ENCODE measurements at regions not wholly inside any gene's neighbourhood (a gene's known extent, or its start where the extent isn't known, plus 50 kb on each side); places are given as distances from the start of the nearest gene placed in this dataset.

- H3K27ac ChIP-seq (ENCODE audit: low read length): no peak overlapping the region
- H3K27me3 ChIP-seq (ENCODE audit: control insufficient read depth, insufficient read depth, low read length): no peaks in the 10 kb centered on the region
- no peak overlapping the region for H3K4me3 ChIP-seq (ENCODE audit: low read length)
- H3K9me3 ChIP-seq (ENCODE audit: control insufficient read depth, low read depth, low read length): no peaks in the 10 kb centered on the region
- no peak overlapping the region for H3K9ac ChIP-seq (ENCODE audit: low read length)
- H3K4me1 ChIP-seq (ENCODE audit: control insufficient read depth, low read depth, low read length): no peaks in the 10 kb centered on the region
- H3K36me3 ChIP-seq (ENCODE audit: control insufficient read depth, low read depth, low read length): no peaks in the 10 kb centered on the region
These were observed 694.9 kb downstream of the BCL11A start for GRCh38 chr2:59858540-59858939.

- no peaks in the 10 kb centered on the region for H3K27me3 ChIP-seq (ENCODE audit: control insufficient read depth, insufficient read depth, low read length)
- no peak overlapping the region for H3K27ac ChIP-seq (ENCODE audit: low read length)
- H3K4me3 ChIP-seq (ENCODE audit: low read length): no peak overlapping the region
- no peaks in the 10 kb centered on the region for H3K4me1 ChIP-seq (ENCODE audit: control insufficient read depth, low read depth, low read length)
- H3K9ac ChIP-seq (ENCODE audit: low read length): no peak overlapping the region
- H3K9me3 ChIP-seq (ENCODE audit: control insufficient read depth, low read depth, low read length): no peaks in the 10 kb centered on the region
- no peaks in the 10 kb centered on the region for H3K36me3 ChIP-seq (ENCODE audit: control insufficient read depth, low read depth, low read length)
These were observed 696.3 kb downstream of the BCL11A start for GRCh38 chr2:59857109-59857508.

GRCh38 chr2:59856391-59856790 lies 697.1 kb downstream of the BCL11A start:
- Histone ChIP-seq H3K36me3 (ENCODE audit: control insufficient read depth, low read depth, low read length) (no peaks in the 10 kb centered on the region), H3K27ac (ENCODE audit: low read length) (no peak overlapping the region), H3K4me1 (ENCODE audit: control insufficient read depth, low read depth, low read length) (no peaks in the 10 kb centered on the region)

GRCh38 chr2:59853032-59853431 lies 700.4 kb downstream of the BCL11A start:
- no peak overlapping the region for H3K27ac ChIP-seq (ENCODE audit: low read length)
- no peak overlapping the region for H3K4me3 ChIP-seq (ENCODE audit: low read length)
- no peaks in the 10 kb centered on the region for H3K36me3 ChIP-seq (ENCODE audit: control insufficient read depth, low read depth, low read length)
- H3K4me1 ChIP-seq (ENCODE audit: control insufficient read depth, low read depth, low read length): no peaks in the 10 kb centered on the region
- no peaks in the 10 kb centered on the region for H3K9me3 ChIP-seq (ENCODE audit: control insufficient read depth, low read depth, low read length)
- no peaks in the 10 kb centered on the region for H3K27me3 ChIP-seq (ENCODE audit: control insufficient read depth, insufficient read depth, low read length)
- H3K9ac ChIP-seq (ENCODE audit: low read length): no peak overlapping the region

More at GRCh38 chr2:59856391-59856790, 697.1 kb downstream of the BCL11A start:
- H3K9me3 ChIP-seq (ENCODE audit: control insufficient read depth, low read depth, low read length): no peaks in the 10 kb centered on the region
- no peaks in the 10 kb centered on the region for H3K27me3 ChIP-seq (ENCODE audit: control insufficient read depth, insufficient read depth, low read length)
- H3K9ac ChIP-seq (ENCODE audit: low read length): no peak overlapping the region
- no peak overlapping the region for H3K4me3 ChIP-seq (ENCODE audit: low read length)

- H3K36me3 ChIP-seq (ENCODE audit: control insufficient read depth, low read depth, low read length): no peaks in the 10 kb centered on the region
- no peaks in the 10 kb centered on the region for H3K4me1 ChIP-seq (ENCODE audit: control insufficient read depth, low read depth, low read length)
- H3K27me3 ChIP-seq (ENCODE audit: control insufficient read depth, insufficient read depth, low read length): no peaks in the 10 kb centered on the region
- H3K9me3 ChIP-seq (ENCODE audit: control insufficient read depth, low read depth, low read length): no peaks in the 10 kb centered on the region
- H3K4me3 ChIP-seq (ENCODE audit: low read length): no peak overlapping the region
- no peak overlapping the region for H3K9ac ChIP-seq (ENCODE audit: low read length)
- no peak overlapping the region for H3K27ac ChIP-seq (ENCODE audit: low read length)
These were observed 701.5 kb downstream of the BCL11A start for GRCh38 chr2:59851836-59852475.

- Histone ChIP-seq H3K4me3 (ENCODE audit: low read length) (no peak overlapping the region), H3K4me1 (ENCODE audit: control insufficient read depth, low read depth, low read length) (no peaks in the 10 kb centered on the region), H3K27me3 (ENCODE audit: control insufficient read depth, insufficient read depth, low read length) (no peaks in the 10 kb centered on the region), H3K9me3 (ENCODE audit: control insufficient read depth, low read depth, low read length) (no peaks in the 10 kb centered on the region), H3K27ac (ENCODE audit: low read length) (no peak overlapping the region), H3K36me3 (ENCODE audit: control insufficient read depth, low read depth, low read length) (no peaks in the 10 kb centered on the region), H3K9ac (ENCODE audit: low read length) (no peak overlapping the region)
These were observed 702.9 kb downstream of the BCL11A start for GRCh38 chr2:59850554-59850953.

GRCh38 chr2:59833941-59834340 lies 719.5 kb downstream of the BCL11A start:
- Histone ChIP-seq H3K9ac (ENCODE audit: low read length) (no peak overlapping the region), H3K4me1 (ENCODE audit: control insufficient read depth, low read depth, low read length) (no peaks in the 10 kb centered on the region), H3K4me3 (ENCODE audit: low read length) (no peak overlapping the region), H3K36me3 (ENCODE audit: control insufficient read depth, low read depth, low read length) (no peaks in the 10 kb centered on the region), H3K9me3 (ENCODE audit: control insufficient read depth, low read depth, low read length) (no peaks in the 10 kb centered on the region), H3K27ac (ENCODE audit: low read length) (no peak overlapping the region), H3K27me3 (ENCODE audit: control insufficient read depth, insufficient read depth, low read length) (no peaks in the 10 kb centered on the region)

GRCh38 chr2:59830601-59831000 lies 722.9 kb downstream of the BCL11A start:
- H3K36me3 ChIP-seq (ENCODE audit: control insufficient read depth, low read depth, low read length): no peaks in the 10 kb centered on the region
- H3K4me3 ChIP-seq (ENCODE audit: low read length): no peak overlapping the region
- H3K4me1 ChIP-seq (ENCODE audit: control insufficient read depth, low read depth, low read length): no peaks in the 10 kb centered on the region

GRCh38 chr2:59827677-59828076 lies 725.8 kb downstream of the BCL11A start:
- H3K9me3 ChIP-seq (ENCODE audit: control insufficient read depth, low read depth, low read length): no peaks in the 10 kb centered on the region
- H3K27me3 ChIP-seq (ENCODE audit: control insufficient read depth, insufficient read depth, low read length): no peaks in the 10 kb centered on the region
- H3K4me3 ChIP-seq (ENCODE audit: low read length): no peak overlapping the region
- H3K27ac ChIP-seq (ENCODE audit: low read length): no peak overlapping the region
- H3K36me3 ChIP-seq (ENCODE audit: control insufficient read depth, low read depth, low read length): no peaks in the 10 kb centered on the region
- H3K4me1 ChIP-seq (ENCODE audit: control insufficient read depth, low read depth, low read length): no peaks in the 10 kb centered on the region
- H3K9ac ChIP-seq (ENCODE audit: low read length): no peak overlapping the region

More at GRCh38 chr2:59830601-59831000, 722.9 kb downstream of the BCL11A start:
- H3K9ac ChIP-seq (ENCODE audit: low read length): no peak overlapping the region
- H3K27me3 ChIP-seq (ENCODE audit: control insufficient read depth, insufficient read depth, low read length): no peaks in the 10 kb centered on the region
- no peak overlapping the region for H3K27ac ChIP-seq (ENCODE audit: low read length)
- no peaks in the 10 kb centered on the region for H3K9me3 ChIP-seq (ENCODE audit: control insufficient read depth, low read depth, low read length)

- Histone ChIP-seq H3K4me1 (ENCODE audit: control insufficient read depth, low read depth, low read length) (no peaks in the 10 kb centered on the region), H3K36me3 (ENCODE audit: control insufficient read depth, low read depth, low read length) (no peaks in the 10 kb centered on the region), H3K27ac (ENCODE audit: low read length) (no peak overlapping the region), H3K27me3 (ENCODE audit: control insufficient read depth, insufficient read depth, low read length) (no peaks in the 10 kb centered on the region), H3K9me3 (ENCODE audit: control insufficient read depth, low read depth, low read length) (no peaks in the 10 kb centered on the region), H3K9ac (ENCODE audit: low read length) (no peak overlapping the region), H3K4me3 (ENCODE audit: low read length) (no peak overlapping the region)
These were observed 727.3 kb downstream of the BCL11A start for GRCh38 chr2:59826177-59826576.

- no peaks in the 10 kb centered on the region for H3K27me3 ChIP-seq (ENCODE audit: control insufficient read depth, insufficient read depth, low read length)
- H3K36me3 ChIP-seq (ENCODE audit: control insufficient read depth, low read depth, low read length): no peaks in the 10 kb centered on the region
- no peaks in the 10 kb centered on the region for H3K4me1 ChIP-seq (ENCODE audit: control insufficient read depth, low read depth, low read length)
- H3K27ac ChIP-seq (ENCODE audit: low read length): no peak overlapping the region
- no peak overlapping the region for H3K9ac ChIP-seq (ENCODE audit: low read length)
- no peak overlapping the region for H3K4me3 ChIP-seq (ENCODE audit: low read length)
- H3K9me3 ChIP-seq (ENCODE audit: control insufficient read depth, low read depth, low read length): no peaks in the 10 kb centered on the region
These were observed 729.1 kb downstream of the BCL11A start for GRCh38 chr2:59824314-59824713.

GRCh38 chr2:59816075-59816474 lies 737.4 kb downstream of the BCL11A start:
- Histone ChIP-seq H3K9me3 (ENCODE audit: control insufficient read depth, low read depth, low read length) (no peaks in the 10 kb centered on the region), H3K4me3 (ENCODE audit: low read length) (no peak overlapping the region), H3K36me3 (ENCODE audit: control insufficient read depth, low read depth, low read length) (no peaks in the 10 kb centered on the region), H3K9ac (ENCODE audit: low read length) (no peak overlapping the region), H3K27me3 (ENCODE audit: control insufficient read depth, insufficient read depth, low read length) (no peaks in the 10 kb centered on the region), H3K4me1 (ENCODE audit: control insufficient read depth, low read depth, low read length) (peaks cover 6% of the 10 kb centered on the region), H3K27ac (ENCODE audit: low read length) (no peak overlapping the region)

All from iPS-18a (cell line).